Bronchial epithelial cell (primary cell): ENCODE measurements at regions not wholly inside any gene's neighbourhood (a gene's known extent, or its start where the extent isn't known, plus 50 kb on each side); places are given as distances from the start of the nearest gene placed in this dataset.

Experiments used
- DNase-seq: peaks from one replicate; pipeline ENCODE4 v3.0.0-alpha.2; 2010; ENCODE audit warnings: low read depth
- FAIRE-seq: peaks from 2 replicates; lab custom pipeline; 2011; peaks lifted over from hg19 to GRCh38; lab: Jason Lieb, UNC
- H3K27me3 ChIP-seq: 2 replicates; pipeline ENCODE4 v1.5.1; 2011; ENCODE audit warnings: low read length; ENCODE audit not compliant: control insufficient read depth, insufficient read depth
- H3K36me3 ChIP-seq: 2 replicates; pipeline ENCODE4 v1.5.1; 2011; ENCODE audit warnings: low read length; ENCODE audit not compliant: control insufficient read depth, insufficient read depth
- H3K4me3 ChIP-seq: 2 replicates; pipeline ENCODE4 v1.5.1; 2011; ENCODE audit warnings: mild to moderate bottlenecking, low read depth, low read length, control low read depth
- CTCF ChIP-seq: IDR thresholded peaks from 2 replicates; pipeline ENCODE4 v1.5.1; 2011; ENCODE audit warnings: mild to moderate bottlenecking, moderate library complexity, low read length, control low read depth, inconsistent platforms; ENCODE audit not compliant: insufficient read depth, severe bottlenecking

GRCh38 chr14:89635615-89636014, 218.6 kb upstream of the FOXN3 start:
- no peak for TF ChIP-seq CTCF

GRCh38 chr14:89634037-89634436, 217.0 kb upstream of the FOXN3 start:
- Histone ChIP-seq H3K4me3 (no peak overlapping the region), H3K27me3 (no peaks in the 10 kb centered on the region), H3K36me3 (no peaks in the 10 kb centered on the region)
- no peak for FAIRE-seq
- no peak for DNase-seq
- TF ChIP-seq CTCF, result no peak

More at GRCh38 chr14:89635615-89636014, 218.6 kb upstream of the FOXN3 start:
- Histone ChIP-seq H3K36me3 (no peaks in the 10 kb centered on the region), H3K27me3 (no peaks in the 10 kb centered on the region), H3K4me3 (no peak overlapping the region)
- no peak for FAIRE-seq
- DNase-seq, result no peak

GRCh38 chr14:89630101-89630829, 213.2 kb upstream of the FOXN3 start:
- no peak for FAIRE-seq

GRCh38 chr14:89629383-89629782, 212.3 kb upstream of the FOXN3 start:
- H3K36me3 ChIP-seq, result no peaks in the 10 kb centered on the region
- no peaks in the 10 kb centered on the region for H3K27me3 ChIP-seq
- FAIRE-seq (no peak), DNase-seq (no peak)
- no peak for TF ChIP-seq CTCF
- no peak overlapping the region for H3K4me3 ChIP-seq

More at GRCh38 chr14:89630101-89630829, 213.2 kb upstream of the FOXN3 start:
- no peaks in the 10 kb centered on the region for H3K36me3 ChIP-seq
- H3K27me3 ChIP-seq, result no peaks in the 10 kb centered on the region
- no peak for DNase-seq
- TF ChIP-seq CTCF, result no peak
- no peak overlapping the region for H3K4me3 ChIP-seq

- no peak for TF ChIP-seq CTCF
- H3K27me3 ChIP-seq, result no peaks in the 10 kb centered on the region
- H3K4me3 ChIP-seq, result no peak overlapping the region
- no peaks in the 10 kb centered on the region for H3K36me3 ChIP-seq
- FAIRE-seq (peak; percentile 68), DNase-seq (peak; percentile 65)
These were observed 211.5 kb upstream of the FOXN3 start for GRCh38 chr14:89628521-89628920.

GRCh38 chr14:89626233-89626806, 209.3 kb upstream of the FOXN3 start:
- Histone ChIP-seq H3K4me3 (no peak overlapping the region), H3K27me3 (no peaks in the 10 kb centered on the region), H3K36me3 (no peaks in the 10 kb centered on the region)
- no peak for FAIRE-seq
- DNase-seq, result peak; percentile 52
- no peak for TF ChIP-seq CTCF
